ENCODE measurements at regions not wholly inside any gene's neighbourhood (a gene's known extent, or its start where the extent isn't known, plus 50 kb on each side); places are given as distances from the start of the nearest gene placed in this dataset.
"Not testable (repeated sequence)": the region's sequence is repeated elsewhere in the genome, so short reads cannot be mapped to it uniquely, and the experiment has no call there.

DNA sequence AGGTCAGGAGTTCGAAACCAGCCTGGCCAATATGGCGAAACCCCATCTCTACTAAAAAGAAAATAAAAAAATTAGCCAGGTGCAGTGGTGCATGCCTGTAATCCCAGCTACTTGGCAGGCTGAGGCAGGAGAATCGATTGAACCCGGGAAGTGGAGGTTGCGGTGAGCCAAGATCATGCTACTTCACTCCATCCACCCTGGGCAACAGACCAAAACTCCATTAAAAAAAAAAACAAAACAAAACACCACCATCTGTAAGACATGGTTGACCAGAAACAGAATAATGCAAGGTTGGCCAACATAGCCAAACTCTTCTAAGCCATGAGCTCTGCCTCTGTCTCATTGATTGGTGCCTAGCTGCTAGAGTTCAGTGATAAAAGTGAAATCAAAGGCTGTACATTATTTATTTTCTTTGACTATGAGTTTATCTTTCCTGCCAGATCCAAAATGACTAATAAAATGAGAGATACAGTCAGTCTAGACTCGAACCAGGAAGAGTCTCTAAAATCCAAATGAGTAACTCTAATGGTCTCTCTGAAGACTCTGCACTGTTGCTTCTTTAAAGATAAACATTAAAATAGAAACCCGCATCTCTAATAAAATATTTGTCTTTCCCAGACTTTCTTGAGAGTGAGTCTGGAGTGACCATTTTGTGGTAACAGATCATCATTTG, 404.7 kb downstream of the DAD1 start:
- no peak for DNase-seq

DNA sequence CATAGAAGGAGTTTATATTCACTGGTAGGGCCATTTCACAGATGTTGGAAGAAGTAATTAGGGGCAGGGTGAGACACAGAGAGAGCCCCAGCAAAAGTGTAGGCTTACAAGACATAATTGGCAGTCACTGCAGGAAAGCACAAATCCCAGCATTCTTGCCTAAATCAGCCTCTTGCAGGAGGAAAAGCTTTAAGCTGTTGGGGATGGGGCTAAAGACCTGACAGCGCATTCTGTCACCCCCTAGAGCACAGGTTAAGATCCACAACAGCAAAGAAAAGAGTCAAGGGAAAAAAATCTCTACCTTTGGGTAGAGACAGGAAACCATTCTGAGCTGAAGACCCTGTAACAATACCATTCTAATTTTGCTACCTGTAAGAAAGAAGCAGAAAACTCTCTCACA, 409.0 kb downstream of the DAD1 start:
- DNase-seq, result no peak

DNA sequence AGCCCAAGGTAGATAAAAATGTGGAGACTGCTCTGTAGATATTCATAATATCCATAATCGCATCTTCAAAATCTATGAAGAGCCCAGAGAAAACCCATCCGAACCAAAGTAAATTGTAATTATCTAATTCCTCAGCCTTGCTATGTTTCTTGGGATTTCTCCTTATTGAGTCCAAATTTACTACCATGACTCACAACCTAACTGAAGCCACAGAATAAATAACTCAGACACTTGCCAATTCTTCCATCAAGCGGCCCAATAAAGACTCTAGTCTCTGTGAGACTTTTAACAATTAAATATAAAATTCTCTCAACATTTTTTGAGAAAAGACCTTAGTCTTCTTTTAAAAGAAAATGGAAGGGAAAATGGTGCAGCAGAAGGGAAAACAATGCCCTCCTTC, 409.8 kb downstream of the DAD1 start:
- DNase-seq, result no peak

DNA sequence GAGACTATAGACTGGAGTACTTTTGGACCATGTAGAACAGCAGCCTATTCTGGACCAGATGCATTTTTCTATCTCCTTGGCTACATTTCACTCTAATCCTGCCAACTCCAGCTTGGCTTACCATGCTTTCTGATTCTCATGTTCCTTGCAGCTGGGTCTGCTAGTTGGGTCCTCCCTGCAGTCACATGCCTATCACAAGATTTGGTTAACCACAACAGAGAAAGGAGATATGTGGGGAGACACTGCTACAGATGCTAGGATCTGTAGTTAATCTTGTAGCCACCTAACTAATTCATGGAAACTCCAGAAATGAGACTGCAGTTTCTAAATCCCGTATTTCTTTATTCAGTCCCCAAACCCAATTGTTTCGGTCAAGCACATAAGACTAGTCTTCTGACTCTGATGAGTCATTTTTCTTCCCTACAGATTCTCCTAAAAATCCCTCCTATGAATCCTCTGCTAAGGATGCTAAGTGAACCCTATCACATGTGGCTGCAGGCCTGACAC, 410.6 kb downstream of the DAD1 start:
- no peak for DNase-seq

DNA sequence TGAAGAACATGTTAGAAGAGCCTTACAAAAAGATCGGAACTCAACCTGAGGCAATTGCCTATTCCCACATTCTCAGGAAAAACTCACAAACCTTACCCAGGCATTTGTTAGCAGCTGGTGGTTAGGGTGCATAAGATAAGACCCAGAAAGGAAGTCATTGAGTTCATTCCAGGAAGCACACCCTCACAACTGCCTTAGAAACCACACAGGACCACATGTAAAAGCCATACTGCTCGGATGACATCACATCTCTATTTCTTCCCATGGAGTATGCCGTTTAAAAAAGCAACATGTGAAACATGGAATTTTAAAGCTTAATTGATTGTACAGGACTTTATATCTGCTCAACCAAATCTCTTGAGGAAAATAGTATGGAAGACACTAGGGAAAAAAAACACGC, 411.2 kb downstream of the DAD1 start:
- no peak for DNase-seq

DNA sequence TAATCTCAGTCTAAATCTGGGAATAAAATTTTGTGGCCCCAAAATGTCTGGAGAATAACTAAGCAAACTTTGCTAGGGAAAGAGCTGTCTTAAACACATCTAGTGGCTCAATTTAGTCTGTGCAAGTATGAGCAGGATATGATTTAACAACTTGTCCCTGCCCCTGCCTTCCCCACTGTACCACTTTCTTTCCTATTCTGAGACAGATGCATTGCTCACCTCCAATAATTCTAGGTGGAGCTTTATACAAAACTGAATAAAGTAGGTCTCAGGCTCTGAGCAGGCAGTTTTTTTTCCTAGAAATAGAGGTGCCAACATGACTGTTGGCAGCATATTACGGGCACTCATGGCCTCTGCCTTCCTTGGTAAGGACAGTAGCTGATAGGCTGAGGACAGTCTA, 412.1 kb downstream of the DAD1 start:
- DNase-seq, result no peak

DNA sequence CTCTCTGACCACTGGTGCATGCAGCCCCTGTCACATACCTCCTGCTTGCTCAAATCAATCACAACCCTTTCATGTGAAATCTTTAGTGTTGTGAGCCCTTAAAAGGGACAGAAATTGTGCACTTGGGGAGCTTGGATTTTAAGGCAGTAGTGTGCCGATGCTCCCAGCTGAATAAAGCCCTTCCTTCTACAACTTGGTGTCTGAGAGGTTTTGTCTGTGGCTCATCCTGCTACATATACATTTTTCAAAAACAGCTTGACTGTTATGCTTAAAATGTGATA, 413.8 kb downstream of the DAD1 start:
- not testable (repeated sequence) for DNase-seq

DNA sequence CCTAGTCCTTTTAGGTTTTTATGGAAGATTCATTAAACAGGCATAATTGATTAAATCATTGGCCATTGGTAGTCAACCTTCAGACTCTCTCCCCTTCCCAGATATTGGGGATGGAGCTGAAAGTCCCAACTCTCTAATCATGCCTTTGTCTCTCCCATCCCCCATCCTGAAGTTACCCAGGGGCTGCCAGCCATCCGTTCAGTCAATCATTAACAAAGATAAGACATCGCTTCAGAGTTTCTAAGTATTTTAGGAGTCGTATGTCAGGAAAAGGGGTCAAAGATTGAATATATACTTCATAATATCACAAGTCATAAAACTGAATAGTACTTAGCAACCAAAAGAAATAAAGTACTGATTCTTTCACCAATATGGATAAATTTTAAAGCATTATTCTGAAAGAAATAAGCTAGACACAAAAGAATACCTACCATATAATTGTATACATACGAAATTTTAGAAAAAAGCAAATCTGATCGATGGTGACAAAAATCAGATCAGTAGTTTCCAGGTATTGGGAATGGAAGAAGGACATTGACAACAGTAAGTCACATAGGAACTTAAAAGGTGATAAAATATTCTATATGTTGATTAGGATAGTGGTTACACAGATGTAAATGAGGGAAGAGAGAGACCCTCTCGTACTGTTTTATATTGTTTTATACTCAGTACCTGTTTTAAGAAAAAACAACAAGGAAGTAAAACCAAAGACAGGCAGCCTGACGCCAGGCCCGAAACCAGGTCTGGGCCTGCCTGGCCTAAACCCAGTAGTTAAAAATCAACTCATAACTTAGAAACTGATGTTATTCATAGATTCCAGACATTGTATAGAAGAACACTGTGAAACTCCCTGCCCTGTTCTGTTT, 414.4 kb downstream of the DAD1 start:
- DNase-seq, result no peak

DNA sequence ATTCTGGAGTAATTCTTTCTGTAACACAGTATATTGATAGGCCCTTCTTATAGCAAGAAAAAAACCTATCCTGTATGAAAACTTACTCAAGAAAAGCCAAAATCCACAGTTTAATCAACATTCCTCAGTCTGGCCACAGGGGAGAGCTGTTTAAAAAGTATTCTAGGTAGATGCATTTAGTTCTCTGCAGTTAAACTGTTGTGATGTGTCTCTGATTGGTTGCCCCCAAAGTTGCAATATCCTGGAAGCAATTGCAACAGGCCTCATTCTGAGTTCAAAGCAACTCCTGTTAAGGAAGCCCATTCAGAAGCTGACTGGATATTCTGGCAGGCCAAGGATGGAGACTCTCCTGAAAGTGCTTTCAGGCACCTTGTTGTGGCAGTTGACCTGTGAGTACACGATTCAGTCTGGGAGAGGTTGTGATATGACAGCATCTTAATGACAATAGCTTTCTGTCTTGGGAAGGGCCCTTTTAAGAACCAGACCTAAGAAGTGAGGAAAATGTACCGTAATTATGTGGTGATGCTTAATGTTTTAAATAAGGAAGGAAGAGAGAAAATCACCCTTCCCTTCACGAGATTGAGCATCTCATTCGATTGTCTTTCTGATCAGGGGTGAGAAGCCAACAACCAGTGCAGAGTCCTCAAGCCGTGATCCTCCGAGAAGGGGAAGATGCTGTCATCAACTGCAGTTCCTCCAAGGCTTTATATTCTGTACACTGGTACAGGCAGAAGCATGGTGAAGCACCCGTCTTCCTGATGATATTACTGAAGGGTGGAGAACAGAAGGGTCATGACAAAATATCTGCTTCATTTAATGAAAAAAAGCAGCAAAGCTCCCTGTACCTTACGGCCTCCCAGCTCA, 420.7 kb downstream of the DAD1 start:
- no peak for DNase-seq

DNA sequence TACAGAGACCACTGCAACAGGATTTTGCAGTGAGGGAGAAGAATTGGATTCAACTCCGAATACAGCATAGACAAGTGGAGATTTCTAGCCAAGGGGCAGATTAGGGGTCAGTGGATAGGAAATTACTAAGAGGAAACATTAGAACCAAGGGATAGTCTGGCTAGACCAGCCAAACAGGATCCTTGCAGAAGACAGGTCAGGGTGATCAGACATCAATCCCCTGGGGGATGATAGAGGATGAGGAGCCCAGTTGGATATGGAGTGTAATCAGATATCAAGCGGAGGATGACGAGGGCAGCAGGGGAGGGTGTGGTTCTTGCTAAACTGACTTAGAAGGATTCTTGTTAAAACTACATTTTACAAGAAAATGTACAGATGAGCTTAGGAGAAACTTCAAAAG, 424.4 kb downstream of the DAD1 start:
- DNase-seq, result no peak

DNA sequence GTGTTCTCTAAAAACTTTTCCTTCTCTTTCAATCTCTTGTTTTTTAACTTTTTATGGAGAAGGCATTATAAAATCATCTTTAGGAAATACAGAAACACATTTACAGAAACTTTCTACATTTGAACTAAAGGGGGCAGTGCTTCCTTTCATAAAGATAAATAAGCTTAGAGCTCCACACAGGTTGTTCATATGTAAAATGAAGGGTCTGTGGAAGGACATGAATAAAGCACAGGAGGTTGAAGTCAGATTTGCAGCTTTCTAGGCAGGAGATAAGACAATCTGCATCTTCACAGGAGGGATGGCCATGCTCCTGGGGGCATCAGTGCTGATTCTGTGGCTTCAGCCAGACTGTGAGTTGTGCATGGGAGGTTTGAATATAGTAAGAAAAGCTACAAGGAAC, 426.0 kb downstream of the DAD1 start:
- no peak for DNase-seq

DNA sequence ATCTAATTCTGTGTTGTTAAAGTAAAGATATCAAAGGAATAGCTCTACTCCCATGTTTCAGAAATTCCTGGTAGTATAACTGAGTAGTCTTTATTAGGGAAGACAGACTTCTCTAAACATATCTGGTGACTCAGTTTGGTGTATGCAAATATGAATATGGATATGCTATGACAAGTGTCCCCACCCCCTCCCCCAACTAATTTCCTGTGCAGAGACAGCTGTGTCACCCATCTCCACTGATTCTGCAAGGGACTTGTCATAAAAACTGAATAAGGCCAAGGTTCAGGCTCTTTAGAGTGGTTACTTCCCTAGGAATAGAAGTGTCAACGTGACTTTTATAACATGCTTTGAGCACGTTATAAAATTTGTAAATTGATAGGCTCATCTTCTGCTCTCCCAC, 429.1 kb downstream of the DAD1 start:
- no peak for DNase-seq

DNA sequence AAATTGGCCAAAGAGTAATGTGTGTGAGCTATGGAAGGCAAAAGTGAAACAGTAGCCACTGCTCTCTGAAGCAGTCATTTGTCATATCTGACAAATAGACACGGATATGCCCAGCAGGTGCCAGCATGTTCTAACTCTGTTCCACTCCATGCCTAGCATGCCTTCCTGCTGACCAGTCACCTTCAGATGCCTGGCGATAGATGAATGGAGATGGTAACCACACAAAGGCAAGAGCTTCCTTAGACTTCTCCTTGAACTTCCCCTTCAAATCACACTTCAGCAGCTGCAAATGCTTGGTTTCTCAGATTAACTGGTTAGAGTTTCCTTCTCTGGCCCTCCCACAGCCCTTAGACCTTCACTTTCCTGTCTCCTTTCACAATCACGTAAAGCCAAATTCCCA, 429.9 kb downstream of the DAD1 start:
- no peak for DNase-seq

DNA sequence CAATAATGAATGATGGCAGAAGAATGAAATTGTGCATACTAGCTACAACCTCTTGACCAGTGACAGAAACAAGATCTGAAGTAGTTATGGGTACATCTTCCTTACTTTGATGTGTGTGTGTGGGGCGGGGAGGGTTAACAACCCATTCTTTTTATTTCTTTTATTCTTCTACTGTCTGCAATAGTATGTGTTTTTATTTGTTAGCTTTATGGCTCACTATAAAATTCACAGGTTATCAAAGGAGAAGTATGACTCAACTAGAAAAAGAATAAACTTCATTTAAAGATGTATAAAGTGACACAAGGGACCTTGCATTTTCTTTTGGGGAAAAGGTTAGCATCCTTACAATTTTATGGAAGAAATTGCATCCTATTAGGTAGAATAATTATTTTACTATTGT, 430.5 kb downstream of the DAD1 start:
- DNase-seq, result no peak

DNA sequence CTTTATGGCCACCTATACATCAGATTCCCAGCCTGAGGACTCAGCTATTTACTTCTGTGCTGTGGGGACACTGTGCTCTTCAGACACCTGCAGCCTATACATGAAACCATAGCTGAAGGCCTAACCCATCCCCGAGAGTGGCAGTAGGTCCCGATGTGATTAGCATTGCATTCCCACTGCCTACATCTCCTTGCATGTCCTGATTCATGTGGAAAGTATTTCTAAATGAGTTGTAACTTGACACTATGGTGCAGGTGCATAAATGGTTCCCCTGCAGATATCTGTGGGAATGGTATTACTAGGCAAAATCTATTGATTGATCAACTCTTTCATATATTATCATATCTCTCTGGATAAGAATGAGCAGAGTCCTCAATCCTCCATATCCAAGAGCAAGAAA, 433.5 kb downstream of the DAD1 start:
- DNase-seq, result no peak

DNA sequence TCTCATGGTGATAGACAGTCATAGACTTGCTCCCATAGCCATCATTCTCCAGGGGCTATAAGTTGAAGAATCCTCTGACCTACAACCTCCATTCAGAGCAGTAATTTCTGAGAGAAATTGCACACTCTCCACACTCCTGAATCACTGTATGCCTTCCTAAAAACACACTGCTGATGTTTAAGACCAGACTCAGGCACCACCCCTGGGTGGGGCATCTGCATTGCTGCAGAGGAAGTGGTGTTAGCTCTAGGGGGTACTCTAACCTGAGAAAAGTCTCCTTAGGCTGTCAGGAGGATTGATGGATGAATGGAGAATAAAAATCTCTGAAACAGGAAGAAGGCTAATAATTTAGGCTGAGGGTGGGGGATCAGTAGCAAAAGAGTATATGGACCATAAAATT, 436.1 kb downstream of the DAD1 start:
- no peak for DNase-seq

DNA sequence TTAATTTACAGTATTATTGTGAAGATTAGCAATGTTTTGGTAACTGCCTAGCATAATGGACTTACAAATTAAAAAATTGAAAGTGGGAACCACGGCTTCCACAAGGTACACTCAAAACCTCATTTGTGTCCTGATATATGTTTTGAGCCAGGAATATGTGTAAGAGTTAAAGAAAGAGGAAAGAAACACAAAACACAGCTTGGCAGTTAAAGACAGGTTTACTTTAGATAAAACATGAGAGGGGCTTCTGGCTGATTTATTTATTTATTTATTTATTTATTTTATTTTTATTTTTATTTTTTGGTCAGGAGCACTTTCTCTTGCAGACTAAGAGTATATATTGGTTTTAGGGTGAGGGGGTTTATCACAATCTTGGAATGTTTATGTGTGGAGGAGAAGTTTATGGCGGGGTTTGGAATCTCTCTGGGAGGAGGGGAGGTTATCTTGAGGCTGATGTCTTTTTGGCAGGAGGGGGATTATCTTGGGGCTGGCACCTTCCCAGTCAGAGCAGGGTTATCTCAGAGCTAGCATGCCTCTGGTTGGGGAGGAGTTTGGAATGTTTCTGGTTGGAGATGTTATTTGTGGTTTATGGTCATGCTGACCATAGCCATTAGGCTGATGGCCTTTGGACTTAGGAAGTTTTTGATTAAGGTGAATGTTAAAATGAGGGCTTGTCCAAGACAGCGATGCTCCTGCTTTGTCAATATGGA, 436.7 kb downstream of the DAD1 start:
- DNase-seq, result no peak

DNA sequence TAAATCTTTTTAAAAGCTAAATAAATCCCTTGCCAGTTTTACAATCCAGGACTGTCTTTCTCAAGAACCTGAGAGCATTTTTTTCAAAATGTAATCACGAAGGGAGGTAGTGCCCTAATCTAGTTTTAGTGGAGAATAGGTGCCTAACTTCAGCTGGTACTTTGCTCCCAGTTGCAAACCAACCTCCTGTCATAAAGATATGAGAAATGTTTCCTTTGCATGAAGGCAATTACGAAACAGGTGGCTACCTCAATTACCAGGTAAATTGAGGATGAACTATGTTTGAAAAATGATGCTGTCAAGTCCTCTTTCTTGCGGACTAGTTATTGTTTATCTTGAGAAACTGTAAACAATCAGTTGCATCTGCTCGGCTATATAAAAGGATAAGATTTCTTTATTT, 437.9 kb downstream of the DAD1 start:
- DNase-seq, result no peak

DNA sequence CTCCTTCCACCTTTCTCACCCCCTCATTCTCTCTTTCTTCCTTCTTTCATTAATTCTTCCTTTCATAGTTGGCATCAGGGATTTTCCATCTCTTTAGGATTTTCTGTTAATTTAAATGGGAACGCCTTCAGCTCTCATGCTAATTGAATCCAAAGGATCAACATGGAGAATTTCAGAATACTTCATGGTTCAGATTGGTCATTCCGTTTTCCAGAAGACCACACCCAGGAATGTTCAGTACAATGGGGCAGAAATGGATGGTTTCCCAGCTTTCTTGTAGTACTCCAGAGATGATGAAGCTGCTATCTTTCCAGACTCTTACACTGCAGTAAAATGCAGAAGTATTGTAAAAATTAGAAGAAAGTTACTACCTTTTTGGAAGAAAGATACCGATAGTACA, 440.0 kb downstream of the DAD1 start:
- no peak for DNase-seq

DNA sequence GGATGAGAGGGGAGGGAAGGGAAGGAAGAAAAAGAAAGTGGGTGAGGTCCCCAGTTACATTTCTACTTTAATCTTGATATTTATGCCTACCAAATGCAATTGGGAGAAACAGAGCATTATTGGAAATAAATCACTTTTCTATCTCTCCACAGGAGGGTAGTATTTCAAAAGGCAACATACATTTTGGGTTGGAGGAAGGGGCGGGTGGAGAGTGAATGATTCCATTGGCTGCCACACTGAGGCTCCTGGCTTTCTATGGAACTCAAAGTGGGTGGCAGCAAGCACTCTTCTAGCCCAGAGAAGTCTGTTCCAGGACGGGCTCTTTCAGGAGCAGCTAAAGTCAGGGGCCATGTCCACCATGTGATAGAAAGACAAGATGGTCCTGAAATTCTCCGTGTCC, 441.3 kb downstream of the DAD1 start:
- DNase-seq, result no peak

DNA sequence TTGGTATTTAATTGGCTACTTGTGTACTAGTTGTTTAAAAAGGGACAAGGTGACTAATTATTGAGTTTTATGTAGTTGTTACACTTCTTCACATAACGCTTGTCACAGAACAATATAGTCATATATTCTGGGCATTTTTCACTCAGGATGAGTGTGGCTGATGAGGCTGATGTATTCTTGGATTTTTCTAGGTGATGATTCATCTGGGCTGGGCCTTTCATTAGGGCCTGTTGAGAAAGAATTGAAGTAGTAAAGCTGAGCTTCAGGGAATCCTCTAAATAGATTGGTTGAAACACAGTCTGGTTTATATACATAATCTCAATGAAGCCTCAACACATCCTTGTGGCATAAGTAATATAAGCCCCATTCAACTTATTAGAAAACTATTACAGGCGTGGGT, 445.7 kb downstream of the DAD1 start:
- DNase-seq, result no peak

DNA sequence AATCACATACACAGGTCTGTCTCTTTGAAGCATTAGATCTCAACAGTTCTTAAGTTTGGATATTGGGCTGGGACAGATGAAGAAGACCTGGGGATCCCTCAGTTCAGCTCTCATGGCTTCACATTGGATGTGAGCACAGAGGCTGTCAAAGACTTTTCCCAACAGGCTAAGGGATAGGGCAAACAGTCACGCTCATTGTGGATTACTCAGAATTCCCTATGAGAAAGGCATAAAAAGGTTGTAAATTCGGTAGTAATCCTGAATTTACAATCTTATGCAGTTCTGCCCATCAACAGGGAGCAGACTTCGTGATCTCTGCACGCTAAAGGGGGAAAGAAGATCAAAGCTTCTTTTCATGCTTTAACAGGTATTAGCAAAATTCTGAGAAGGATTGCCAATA, 448.4 kb downstream of the DAD1 start:
- no peak for DNase-seq
